ENCODE measurements at regions not wholly inside any gene's neighbourhood (a gene's known extent, or its start where the extent isn't known, plus 50 kb on each side); places are given as distances from the start of the nearest gene placed in this dataset.

DNA sequence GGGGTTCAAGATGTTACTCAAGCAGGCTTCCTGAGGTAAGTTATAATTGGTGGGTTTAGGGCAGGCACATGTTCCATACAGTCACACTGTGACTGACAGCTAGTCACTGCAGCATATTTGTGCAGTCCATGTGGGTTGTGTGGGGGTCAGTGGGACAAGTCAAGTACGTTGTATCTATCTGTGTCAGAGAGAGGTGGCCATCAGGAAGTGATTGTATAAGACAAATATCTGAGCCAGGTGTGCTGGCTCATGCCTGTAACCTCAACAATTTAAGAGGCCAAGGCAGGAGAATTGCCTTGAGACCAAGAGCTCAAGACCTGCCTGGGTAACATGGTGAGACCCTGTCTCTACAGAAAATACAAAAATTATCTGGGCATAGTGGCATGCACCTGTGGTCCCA lies 509.3 kb downstream of the CENPC start:
- TF ChIP-seq, protein P1, sequence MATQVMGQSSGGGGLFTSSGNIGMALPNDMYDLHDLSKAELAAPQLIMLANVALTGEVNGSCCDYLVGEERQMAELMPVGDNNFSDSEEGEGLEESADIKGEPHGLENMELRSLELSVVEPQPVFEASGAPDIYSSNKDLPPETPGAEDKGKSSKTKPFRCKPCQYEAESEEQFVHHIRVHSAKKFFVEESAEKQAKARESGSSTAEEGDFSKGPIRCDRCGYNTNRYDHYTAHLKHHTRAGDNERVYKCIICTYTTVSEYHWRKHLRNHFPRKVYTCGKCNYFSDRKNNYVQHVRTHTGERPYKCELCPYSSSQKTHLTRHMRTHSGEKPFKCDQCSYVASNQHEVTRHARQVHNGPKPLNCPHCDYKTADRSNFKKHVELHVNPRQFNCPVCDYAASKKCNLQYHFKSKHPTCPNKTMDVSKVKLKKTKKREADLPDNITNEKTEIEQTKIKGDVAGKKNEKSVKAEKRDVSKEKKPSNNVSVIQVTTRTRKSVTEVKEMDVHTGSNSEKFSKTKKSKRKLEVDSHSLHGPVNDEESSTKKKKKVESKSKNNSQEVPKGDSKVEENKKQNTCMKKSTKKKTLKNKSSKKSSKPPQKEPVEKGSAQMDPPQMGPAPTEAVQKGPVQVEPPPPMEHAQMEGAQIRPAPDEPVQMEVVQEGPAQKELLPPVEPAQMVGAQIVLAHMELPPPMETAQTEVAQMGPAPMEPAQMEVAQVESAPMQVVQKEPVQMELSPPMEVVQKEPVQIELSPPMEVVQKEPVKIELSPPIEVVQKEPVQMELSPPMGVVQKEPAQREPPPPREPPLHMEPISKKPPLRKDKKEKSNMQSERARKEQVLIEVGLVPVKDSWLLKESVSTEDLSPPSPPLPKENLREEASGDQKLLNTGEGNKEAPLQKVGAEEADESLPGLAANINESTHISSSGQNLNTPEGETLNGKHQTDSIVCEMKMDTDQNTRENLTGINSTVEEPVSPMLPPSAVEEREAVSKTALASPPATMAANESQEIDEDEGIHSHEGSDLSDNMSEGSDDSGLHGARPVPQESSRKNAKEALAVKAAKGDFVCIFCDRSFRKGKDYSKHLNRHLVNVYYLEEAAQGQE (IDR thresholded peaks at IDR 0.05; ENCODE audit: insufficient replicate concordance, low read depth) = no peak
- TF ChIP-seq SPI1 (IDR thresholded peaks at IDR 0.05; ENCODE audit: borderline replicate concordance, low read depth) = no peak
- TF ChIP-seq, protein P2, sequence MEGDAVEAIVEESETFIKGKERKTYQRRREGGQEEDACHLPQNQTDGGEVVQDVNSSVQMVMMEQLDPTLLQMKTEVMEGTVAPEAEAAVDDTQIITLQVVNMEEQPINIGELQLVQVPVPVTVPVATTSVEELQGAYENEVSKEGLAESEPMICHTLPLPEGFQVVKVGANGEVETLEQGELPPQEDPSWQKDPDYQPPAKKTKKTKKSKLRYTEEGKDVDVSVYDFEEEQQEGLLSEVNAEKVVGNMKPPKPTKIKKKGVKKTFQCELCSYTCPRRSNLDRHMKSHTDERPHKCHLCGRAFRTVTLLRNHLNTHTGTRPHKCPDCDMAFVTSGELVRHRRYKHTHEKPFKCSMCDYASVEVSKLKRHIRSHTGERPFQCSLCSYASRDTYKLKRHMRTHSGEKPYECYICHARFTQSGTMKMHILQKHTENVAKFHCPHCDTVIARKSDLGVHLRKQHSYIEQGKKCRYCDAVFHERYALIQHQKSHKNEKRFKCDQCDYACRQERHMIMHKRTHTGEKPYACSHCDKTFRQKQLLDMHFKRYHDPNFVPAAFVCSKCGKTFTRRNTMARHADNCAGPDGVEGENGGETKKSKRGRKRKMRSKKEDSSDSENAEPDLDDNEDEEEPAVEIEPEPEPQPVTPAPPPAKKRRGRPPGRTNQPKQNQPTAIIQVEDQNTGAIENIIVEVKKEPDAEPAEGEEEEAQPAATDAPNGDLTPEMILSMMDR (IDR thresholded peaks at IDR 0.05; ENCODE audit: insufficient read depth, low read length) = no peak
- no peak for TF ChIP-seq POLR2AphosphoS5 (IDR thresholded peaks at IDR 0.05; ENCODE audit: low read depth)
- no peak for DNase-seq (ENCODE audit: low read depth in 1 of 2, low spot score in 1 of 2)
- Histone ChIP-seq H3K27ac (replicated peaks) (no peak overlapping the region), H3K27me3 (ENCODE audit: insufficient read depth, poor library complexity, severe bottlenecking) (no peaks in the 10 kb centered on the region), H3K4me3 (replicated peaks; ENCODE audit: insufficient read depth, low read length) (no peak overlapping the region)

DNA sequence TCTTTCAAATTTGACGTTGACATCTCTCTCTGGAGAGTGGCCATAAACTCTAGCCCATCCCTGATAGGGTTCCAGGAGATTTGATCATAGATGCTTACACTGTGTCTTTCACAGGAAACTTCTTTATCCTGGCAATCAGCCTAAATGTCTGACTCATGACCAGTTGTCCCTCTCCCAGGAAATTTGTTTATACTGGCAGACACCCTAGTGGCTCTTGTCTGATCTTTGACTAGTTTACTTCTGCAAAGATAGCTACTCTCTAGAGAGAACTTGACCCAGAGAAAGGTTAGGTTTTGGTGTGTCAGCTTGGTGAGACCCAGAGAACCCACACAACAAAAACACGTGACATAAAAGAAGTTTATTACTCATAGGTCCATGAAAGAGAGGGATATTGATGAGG lies 509.8 kb downstream of the CENPC start:
- DNase-seq (ENCODE audit: low read depth in 1 of 2, low spot score in 1 of 2) = no peak
- no peak overlapping the region for H3K4me3 ChIP-seq (replicated peaks; ENCODE audit: insufficient read depth, low read length)
- TF ChIP-seq GABPA (IDR thresholded peaks at IDR 0.05; ENCODE audit: low read depth) (no peak), SPI1 (IDR thresholded peaks at IDR 0.05; ENCODE audit: borderline replicate concordance, low read depth) (no peak), POLR2AphosphoS5 (IDR thresholded peaks at IDR 0.05; ENCODE audit: low read depth) (no peak)
- TF ChIP-seq, protein P1 (IDR thresholded peaks at IDR 0.05; ENCODE audit: insufficient replicate concordance, low read depth) = no peak
- TF ChIP-seq, protein P2 (IDR thresholded peaks at IDR 0.05; ENCODE audit: insufficient read depth, low read length) = no peak
- no peak overlapping the region for H3K27ac ChIP-seq (replicated peaks)
- no peaks in the 10 kb centered on the region for H3K27me3 ChIP-seq (ENCODE audit: insufficient read depth, poor library complexity, severe bottlenecking)

DNA sequence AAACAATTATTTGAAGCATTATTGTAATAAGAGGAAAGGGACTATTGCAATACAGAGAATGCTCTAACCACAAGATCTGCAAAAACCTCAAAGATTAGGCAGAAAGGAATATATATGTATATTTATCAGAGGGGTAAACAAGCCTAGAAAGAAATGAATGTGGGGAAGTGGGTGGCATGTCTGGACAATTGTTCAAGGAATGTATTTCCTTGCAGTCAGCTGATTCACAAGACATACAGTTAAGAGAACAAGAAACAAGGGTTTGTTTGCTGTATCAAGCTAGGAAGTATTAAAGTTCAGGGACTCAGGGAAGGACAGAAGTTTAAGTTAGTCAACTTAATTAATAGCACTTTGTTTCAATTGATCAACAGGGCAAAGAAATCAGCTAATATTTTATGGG lies 514.7 kb downstream of the CENPC start:
- Histone ChIP-seq H3K27ac (replicated peaks) (no peak overlapping the region), H3K27me3 (ENCODE audit: insufficient read depth, poor library complexity, severe bottlenecking) (no peaks in the 10 kb centered on the region), H3K4me3 (replicated peaks; ENCODE audit: insufficient read depth, low read length) (no peak overlapping the region)
- no peak for DNase-seq (ENCODE audit: low read depth in 1 of 2, low spot score in 1 of 2)
- no peak for TF ChIP-seq GABPA (IDR thresholded peaks at IDR 0.05; ENCODE audit: low read depth)
- TF ChIP-seq, protein P2 (IDR thresholded peaks at IDR 0.05; ENCODE audit: insufficient read depth, low read length) = no peak
- no peak for TF ChIP-seq SPI1 (IDR thresholded peaks at IDR 0.05; ENCODE audit: borderline replicate concordance, low read depth)
- TF ChIP-seq POLR2AphosphoS5 (IDR thresholded peaks at IDR 0.05; ENCODE audit: low read depth) = no peak
- TF ChIP-seq, protein P1 (IDR thresholded peaks at IDR 0.05; ENCODE audit: insufficient replicate concordance, low read depth) = no peak

Data from HL-60 (cell line).